Right lobe of liver (tissue), 6 donors: ENCODE measurements at regions not wholly inside any gene's neighbourhood (a gene's known extent, or its start where the extent isn't known, plus 50 kb on each side); places are given as distances from the start of the nearest gene placed in this dataset.

Experiments used
- ATAC-seq, 4 donors: fragments of 200-7000 bp; cut with Tn5 transposase; one replicate each; pipeline ENCODE4 v1.9.1; 2020; ENCODE audit warnings: mild to moderate bottlenecking in 4 of 4, moderate library complexity in 4 of 4
- DNase-seq, 3 donors: peaks; one replicate each; pipeline ENCODE4 v3.0.0-alpha.2; 2020
- H3K27ac ChIP-seq, 3 donors: fragments of 200-600 bp; one replicate each; pipeline ENCODE4 v1.8.0; 2022
- H3K27me3 ChIP-seq, 2 donors: fragments of 200-600 bp; one replicate each; pipeline ENCODE4 v1.8.0; 2022
- H3K36me3 ChIP-seq, 4 donors: fragments of 200-600 bp; sonication (generic) in 1 of 4; one replicate each; pipeline versions ENCODE4 v1.5.1 to v1.8.0; 2017 to 2022; ENCODE audit warnings: control low read depth in 1 of 4
- H3K4me1 ChIP-seq, 4 donors: fragments of 200-600 bp; sonication (generic) in 1 of 4; one replicate each; pipeline versions ENCODE4 v1.5.1 to v1.8.0; 2017 to 2022; ENCODE audit warnings: control low read depth in 1 of 4
- H3K4me3 ChIP-seq, 3 donors: fragments of 200-600 bp; one replicate each; pipeline ENCODE4 v1.8.0; 2022
- H3K9me3 ChIP-seq, 4 donors: fragments of 200-600 bp; sonication (generic) in 1 of 4; one replicate each; pipeline versions ENCODE4 v1.5.1 to v1.8.0; 2017 to 2022; ENCODE audit warnings: control low read depth in 1 of 4
- CTCF ChIP-seq, 4 donors: fragments of 200-600 bp in 3 of 4; fragments of 450-650 bp in 1 of 4; IDR thresholded peaks; one replicate each; pipeline versions ENCODE4 v1.5.1 to v1.8.0; 2016 to 2022; ENCODE audit warnings: antibody characterized with exemption in 4 of 4, mild to moderate bottlenecking in 2 of 4
- POLR2A ChIP-seq: fragments of 450-650 bp; IDR thresholded peaks from one replicate; pipeline ENCODE4 v1.6.1; 2017; ENCODE audit warnings: antibody characterized with exemption, mild to moderate bottlenecking
- WGBS: methylation state at CpG from one replicate; pipeline ENCODE4 v1.1.6; 2018; ENCODE audit warnings: low coverage, low lambda C conversion rate; ENCODE audit not compliant: insufficient coverage; ENCODE audit errors: missing lambda C conversion rate; 5-methylcytosine and 5-hydroxymethylcytosine counted together
- intact Hi-C, 2 donors: fragments of 100-400 bp; cut with DNase I; formaldehyde crosslinking; loops; one replicate each; pipeline versions ENCODE4 v1.11.2 to v1.14.1; 2022
- donor health status: DM: no; HTN: yes; CAD: no.
- donor health status: DM: no; HTN: no; CAD: no.
- donor health status: DM: no; HTN: no; CAD: no.
- donor health status: DM: no; HTN: yes; CAD: no.
- donor health status: DM: no; HTN: yes; CAD: no.

GRCh38 chr1:47533793-47534328, 96.0 kb downstream of the FOXD2 start:
- no peak for TF ChIP-seq POLR2A
- TF ChIP-seq CTCF (IDR thresholded peaks at IDR 0.05) = no peak
- Histone ChIP-seq H3K27me3 (no peaks in the 10 kb centered on the region), H3K36me3 (no peaks in the 10 kb centered on the region), H3K9me3 (peaks cover 0 to 6% (median 0%) of the 10 kb centered on the region in 4 donors), H3K4me1 (no peaks in the 10 kb centered on the region), H3K27ac (no peak overlapping the region), H3K4me3 (no peak overlapping the region)
- ATAC-seq = peak in 1 of 4 donors; percentile 18
- DNase-seq = no peak
- 60% methylated on average over 3 of the region's 12 CpGs for WGBS
- intact Hi-C loops = loop anchor here in 1 of 2 donors (10.0 kb wide), 1 partner anchor 89 kb away; no protein-coding TSS in a partner anchor

GRCh38 chr1:47534436-47534835, 96.6 kb downstream of the FOXD2 start:
- 86% methylated on average over 4 of the region's 4 CpGs for WGBS
- no peaks in the 10 kb centered on the region for H3K27me3 ChIP-seq
- H3K4me1 ChIP-seq = no peaks in the 10 kb centered on the region
- no peaks in the 10 kb centered on the region for H3K36me3 ChIP-seq
- no peak overlapping the region for H3K4me3 ChIP-seq
- DNase-seq (no peak), ATAC-seq (no peak)
- TF ChIP-seq POLR2A (no peak), CTCF (IDR thresholded peaks at IDR 0.05) (no peak)
- no peak overlapping the region for H3K27ac ChIP-seq
- peaks cover 0 to 4% (median 0%) of the 10 kb centered on the region in 4 donors for H3K9me3 ChIP-seq
- intact Hi-C loops = loop anchor here in 1 of 2 donors (10.0 kb wide), 1 partner anchor 90 kb away; no protein-coding TSS in a partner anchor

- Histone ChIP-seq H3K4me3 (no peak overlapping the region), H3K9me3 (no peaks in the 10 kb centered on the region), H3K36me3 (no peaks in the 10 kb centered on the region), H3K27ac (no peak overlapping the region), H3K4me1 (no peaks in the 10 kb centered on the region), H3K27me3 (no peaks in the 10 kb centered on the region)
- TF ChIP-seq CTCF (IDR thresholded peaks at IDR 0.05) (no peak), POLR2A (no peak)
- WGBS = 19% methylated on average over 5 of the region's 9 CpGs
- intact Hi-C loops = loop anchor here in 1 of 2 donors (10.0 kb wide), 1 partner anchor 92 kb away; no protein-coding TSS in a partner anchor
- DNase-seq (no peak), ATAC-seq (peak in 1 of 4 donors; percentile 69)
Measured at GRCh38 chr1:47536646-47537118, 98.8 kb downstream of the FOXD2 start.

GRCh38 chr1:47537268-47537667, 99.4 kb downstream of the FOXD2 start:
- no peak for DNase-seq
- intact Hi-C loops = loop anchor here in 1 of 2 donors (10.0 kb wide), 1 partner anchor 92 kb away; no protein-coding TSS in a partner anchor
- WGBS = no CpG with 5 or more reads among the region's 5 CpGs
- no peak for ATAC-seq
- Histone ChIP-seq H3K9me3 (no peaks in the 10 kb centered on the region), H3K27me3 (no peaks in the 10 kb centered on the region), H3K36me3 (no peaks in the 10 kb centered on the region), H3K4me1 (no peaks in the 10 kb centered on the region), H3K27ac (no peak overlapping the region), H3K4me3 (no peak overlapping the region)
- TF ChIP-seq CTCF (IDR thresholded peaks at IDR 0.05) = no peak
- TF ChIP-seq POLR2A = no peak
